ENCODE measurements at regions not wholly inside any gene's neighbourhood (a gene's known extent, or its start where the extent isn't known, plus 50 kb on each side); places are given as distances from the start of the nearest gene placed in this dataset.

GRCh38 chrY:4483693-4484092, 516.4 kb upstream of the PCDH11Y start:
- peak in 1 of 4 donors; percentile 2 for DNase-seq (ENCODE audit: low read depth in 4 of 4, low spot score in 2 of 4)

Data from left renal cortex interstitium (tissue), 4 donors.